Lower lobe of right lung (tissue), 2 donors: ENCODE measurements at regions not wholly inside any gene's neighbourhood (a gene's known extent, or its start where the extent isn't known, plus 50 kb on each side); places are given as distances from the start of the nearest gene placed in this dataset.

Source experiments
- ATAC-seq, 2 donors: fragments of 200-7000 bp; cut with Tn5 transposase; one replicate each; pipeline ENCODE4 v1.9.1; 2020 to 2022; ENCODE audit warnings: mild to moderate bottlenecking in 2 of 2, moderate library complexity in 2 of 2
- DNase-seq: peaks from one replicate; pipeline ENCODE4 v3.0.0-alpha.2; 2020
- H3K27ac ChIP-seq: fragments of 200-600 bp; one replicate; pipeline ENCODE4 v1.8.0; 2022
- H3K27me3 ChIP-seq: fragments of 200-600 bp; one replicate; pipeline ENCODE4 v1.8.0; 2022; ENCODE audit warnings: low read depth
- H3K36me3 ChIP-seq: fragments of 200-600 bp; one replicate; pipeline ENCODE4 v1.8.0; 2022; ENCODE audit warnings: mild to moderate bottlenecking
- H3K4me1 ChIP-seq: fragments of 200-600 bp; one replicate; pipeline ENCODE4 v1.8.0; 2022
- H3K4me3 ChIP-seq: fragments of 200-600 bp; one replicate; pipeline ENCODE4 v1.8.0; 2022; ENCODE audit warnings: mild to moderate bottlenecking
- H3K9me3 ChIP-seq: fragments of 200-600 bp; one replicate; pipeline ENCODE4 v1.8.0; 2022
- intact Hi-C: fragments of 100-400 bp; cut with DNase I; formaldehyde crosslinking; loops from one replicate; pipeline ENCODE4 v1.11.0; 2022
- TF ChIP-seq, protein P1 (sequence below): fragments of 200-600 bp; IDR thresholded peaks from one replicate; pipeline ENCODE4 v1.8.0; 2022; ENCODE audit warnings: antibody characterized with exemption, mild to moderate bottlenecking
- donor health status: DM: no; HTN: yes; CAD: no; lungs with severe emphysema.

DNA sequence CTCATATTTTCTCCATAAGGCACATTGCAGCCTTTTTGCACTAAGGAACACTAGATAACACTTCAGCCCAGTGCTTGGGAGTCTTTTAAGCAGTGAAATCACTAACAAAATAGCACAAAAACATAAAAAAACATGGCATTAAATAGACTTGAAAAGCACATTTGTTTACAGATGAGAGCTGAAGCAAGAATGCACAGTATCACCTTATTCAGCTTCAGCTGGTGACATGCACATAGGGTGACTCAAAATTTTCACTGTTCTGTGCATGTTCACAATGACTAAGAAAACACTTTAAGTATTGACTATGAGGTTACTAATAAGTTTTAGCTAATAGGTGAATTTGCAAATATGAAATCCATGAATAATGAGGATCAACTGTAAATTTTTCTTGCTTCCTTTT is 293.9 kb upstream of the TARS1 start:
- H3K4me3 ChIP-seq, result no peak overlapping the region
- no peak overlapping the region for H3K27ac ChIP-seq
- H3K36me3 ChIP-seq, result no peaks in the 10 kb centered on the region
- H3K9me3 ChIP-seq, result no peaks in the 10 kb centered on the region
- H3K4me1 ChIP-seq, result no peaks in the 10 kb centered on the region
- H3K27me3 ChIP-seq, result no peaks in the 10 kb centered on the region
- TF ChIP-seq, protein P1, sequence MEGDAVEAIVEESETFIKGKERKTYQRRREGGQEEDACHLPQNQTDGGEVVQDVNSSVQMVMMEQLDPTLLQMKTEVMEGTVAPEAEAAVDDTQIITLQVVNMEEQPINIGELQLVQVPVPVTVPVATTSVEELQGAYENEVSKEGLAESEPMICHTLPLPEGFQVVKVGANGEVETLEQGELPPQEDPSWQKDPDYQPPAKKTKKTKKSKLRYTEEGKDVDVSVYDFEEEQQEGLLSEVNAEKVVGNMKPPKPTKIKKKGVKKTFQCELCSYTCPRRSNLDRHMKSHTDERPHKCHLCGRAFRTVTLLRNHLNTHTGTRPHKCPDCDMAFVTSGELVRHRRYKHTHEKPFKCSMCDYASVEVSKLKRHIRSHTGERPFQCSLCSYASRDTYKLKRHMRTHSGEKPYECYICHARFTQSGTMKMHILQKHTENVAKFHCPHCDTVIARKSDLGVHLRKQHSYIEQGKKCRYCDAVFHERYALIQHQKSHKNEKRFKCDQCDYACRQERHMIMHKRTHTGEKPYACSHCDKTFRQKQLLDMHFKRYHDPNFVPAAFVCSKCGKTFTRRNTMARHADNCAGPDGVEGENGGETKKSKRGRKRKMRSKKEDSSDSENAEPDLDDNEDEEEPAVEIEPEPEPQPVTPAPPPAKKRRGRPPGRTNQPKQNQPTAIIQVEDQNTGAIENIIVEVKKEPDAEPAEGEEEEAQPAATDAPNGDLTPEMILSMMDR, result no peak
- intact Hi-C loops, result no loop called here
- no peak for ATAC-seq
- DNase-seq, result no peak

DNA sequence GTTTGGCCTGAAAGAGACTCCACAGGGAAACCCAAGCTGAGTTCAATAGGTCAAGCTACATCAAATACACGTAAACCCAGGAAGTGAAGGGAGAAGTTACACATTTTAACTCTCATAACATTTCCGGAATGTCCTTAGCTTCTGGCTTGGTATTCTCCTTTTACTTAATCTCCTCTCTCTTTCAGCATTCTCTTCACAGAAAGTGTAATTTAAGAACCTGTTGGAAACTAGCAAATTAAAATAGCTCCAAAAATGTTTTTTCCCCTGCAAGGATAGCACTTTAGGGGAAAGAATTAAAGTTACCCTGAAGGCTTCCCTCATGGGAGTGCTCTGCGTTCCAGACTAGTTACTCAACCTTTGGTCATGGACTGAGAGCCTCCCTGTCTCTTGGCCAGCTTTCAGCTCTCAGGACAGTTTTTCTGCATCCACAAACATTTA is 292.7 kb upstream of the TARS1 start:
- no peak for ATAC-seq
- H3K36me3 ChIP-seq, result no peaks in the 10 kb centered on the region
- DNase-seq, result no peak
- H3K4me3 ChIP-seq, result no peak overlapping the region
- H3K27me3 ChIP-seq, result no peaks in the 10 kb centered on the region
- TF ChIP-seq, protein P1, result no peak
- no peak overlapping the region for H3K27ac ChIP-seq
- H3K4me1 ChIP-seq, result no peaks in the 10 kb centered on the region
- intact Hi-C loops, result no loop called here
- H3K9me3 ChIP-seq, result no peaks in the 10 kb centered on the region

DNA sequence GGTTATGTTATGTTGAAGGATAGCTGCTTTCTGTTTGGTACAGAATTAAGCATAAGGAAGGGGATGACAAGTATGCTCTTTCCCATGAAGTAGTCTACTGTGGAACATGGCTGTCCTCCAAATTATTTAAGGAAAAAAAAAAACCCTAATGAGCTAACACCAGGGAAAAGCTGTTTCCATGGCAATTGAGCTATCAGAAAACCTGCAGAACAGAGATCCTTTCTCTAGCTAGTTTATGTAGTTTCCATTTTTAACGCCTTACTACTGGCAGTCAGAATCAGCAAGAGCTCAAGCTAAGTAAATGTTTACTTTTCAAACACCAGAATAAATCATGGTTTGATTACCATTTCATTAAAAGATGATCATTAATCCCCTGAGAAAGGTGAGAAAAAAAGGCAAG is 287.4 kb upstream of the TARS1 start:
- Histone ChIP-seq H3K4me1 (no peaks in the 10 kb centered on the region), H3K4me3 (no peak overlapping the region), H3K9me3 (no peaks in the 10 kb centered on the region), H3K27ac (no peak overlapping the region), H3K36me3 (no peaks in the 10 kb centered on the region), H3K27me3 (no peaks in the 10 kb centered on the region)
- TF ChIP-seq, protein P1, result no peak
- DNase-seq, result no peak
- no peak for ATAC-seq
- intact Hi-C loops, result no loop called here

DNA sequence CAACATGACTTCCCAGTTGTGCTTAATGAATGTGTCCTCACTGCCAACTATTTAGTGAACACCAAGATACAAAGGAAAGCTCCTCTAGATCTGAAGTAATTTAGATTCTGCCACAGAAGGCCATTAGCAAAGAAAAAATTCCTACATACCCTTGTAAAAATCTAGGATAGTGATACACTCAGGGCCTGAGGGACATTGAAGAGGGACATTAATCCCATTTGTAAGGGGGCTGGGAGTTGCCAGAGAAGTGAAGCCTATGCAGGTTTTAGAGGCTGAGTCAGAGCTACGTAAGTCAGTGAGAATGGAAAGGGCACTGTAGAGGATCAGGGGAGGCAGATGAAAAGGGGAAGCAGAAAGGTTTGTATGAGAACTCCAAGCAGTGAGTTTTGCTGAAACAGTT is 286.9 kb upstream of the TARS1 start:
- Histone ChIP-seq H3K27me3 (no peaks in the 10 kb centered on the region), H3K9me3 (no peaks in the 10 kb centered on the region), H3K27ac (no peak overlapping the region), H3K4me1 (no peaks in the 10 kb centered on the region), H3K36me3 (no peaks in the 10 kb centered on the region), H3K4me3 (no peak overlapping the region)
- intact Hi-C loops, result no loop called here
- DNase-seq (no peak), ATAC-seq (no peak)
- TF ChIP-seq, protein P1, result no peak

DNA sequence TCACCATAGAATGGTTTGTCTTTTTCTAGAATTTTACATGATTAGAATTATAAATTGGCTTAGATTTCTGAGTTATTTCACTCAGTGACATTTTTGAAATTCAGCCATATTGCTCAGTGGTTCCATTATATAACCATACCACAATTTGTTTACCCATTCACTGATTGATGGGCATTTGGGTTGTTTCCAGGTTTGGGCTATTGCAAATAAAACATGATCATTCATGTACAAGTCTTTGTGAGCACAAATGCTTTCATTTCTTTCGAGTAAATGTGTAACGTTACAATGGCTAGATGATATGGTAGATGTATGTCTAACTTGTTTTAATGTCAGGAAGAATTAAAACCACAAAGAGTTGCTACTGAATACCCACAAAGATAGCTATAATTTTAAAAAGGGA is 279.9 kb upstream of the TARS1 start:
- intact Hi-C loops, result no loop called here
- DNase-seq (no peak), ATAC-seq (no peak)
- H3K4me1 ChIP-seq, result no peaks in the 10 kb centered on the region
- no peaks in the 10 kb centered on the region for H3K27me3 ChIP-seq
- TF ChIP-seq, protein P1, result no peak
- no peaks in the 10 kb centered on the region for H3K9me3 ChIP-seq
- no peak overlapping the region for H3K4me3 ChIP-seq
- no peaks in the 10 kb centered on the region for H3K36me3 ChIP-seq
- H3K27ac ChIP-seq, result no peak overlapping the region

DNA sequence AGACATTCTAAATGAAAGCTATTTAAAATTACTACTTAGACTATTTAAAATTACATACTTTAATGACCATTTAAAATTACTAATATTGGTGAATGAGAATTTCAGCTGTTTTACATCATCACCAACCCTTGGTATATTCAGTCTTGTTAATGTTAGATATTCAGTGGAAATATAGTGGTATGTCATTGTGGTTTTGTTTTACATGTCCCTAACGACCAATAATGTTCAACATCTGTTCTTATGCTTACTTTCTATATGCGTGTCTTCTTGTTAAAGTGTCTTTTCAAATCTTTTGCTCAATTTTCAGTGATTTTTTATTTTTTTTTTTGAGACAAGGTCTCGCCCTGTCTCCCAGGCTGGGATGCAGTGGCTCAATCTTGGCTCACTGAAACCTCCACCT is 279.3 kb upstream of the TARS1 start:
- no peak overlapping the region for H3K27ac ChIP-seq
- intact Hi-C loops, result no loop called here
- no peaks in the 10 kb centered on the region for H3K9me3 ChIP-seq
- TF ChIP-seq, protein P1, result no peak
- no peak overlapping the region for H3K4me3 ChIP-seq
- no peaks in the 10 kb centered on the region for H3K4me1 ChIP-seq
- DNase-seq, result no peak
- H3K36me3 ChIP-seq, result no peaks in the 10 kb centered on the region
- ATAC-seq, result no peak
- H3K27me3 ChIP-seq, result no peaks in the 10 kb centered on the region
